Stimulated activated CD8-positive, alpha-beta memory T cell treated with anti-CD3 and anti-CD28 coated beads, Interleukin-12 subunit alpha, Interleukin-12 subunit beta, amount 100 ng/mL, for 24 hours (primary cell): ENCODE measurements at regions not wholly inside any gene's neighbourhood (a gene's known extent, or its start where the extent isn't known, plus 50 kb on each side); places are given as distances from the start of the nearest gene placed in this dataset.

Experiments used
- DNase-seq: peaks from one replicate; pipeline ENCODE4 v3.0.0-alpha.2; 2020; ENCODE audit errors: extremely low read depth

GRCh38 chr2:129645335-129645734, 334.1 kb upstream of the RAB6C start:
- no peak for DNase-seq

- no peak for DNase-seq
Measured at GRCh38 chr2:129646107-129646506, 333.4 kb upstream of the RAB6C start.

GRCh38 chr2:129653246-129653645, 326.2 kb upstream of the RAB6C start:
- no peak for DNase-seq

GRCh38 chr2:129654331-129654730, 325.1 kb upstream of the RAB6C start:
- DNase-seq, result no peak

- no peak for DNase-seq
Measured at GRCh38 chr2:129656081-129656598, 323.3 kb upstream of the RAB6C start.

- no peak for DNase-seq
Measured at GRCh38 chr2:129658430-129658829, 321.0 kb upstream of the RAB6C start.

GRCh38 chr2:129661935-129662334, 317.5 kb upstream of the RAB6C start:
- no peak for DNase-seq

- no peak for DNase-seq
Measured at GRCh38 chr2:129667577-129667976, 311.9 kb upstream of the RAB6C start.

- DNase-seq, result no peak
Measured at GRCh38 chr2:129672521-129672920, 306.9 kb upstream of the RAB6C start.

GRCh38 chr2:129673234-129673633, 306.2 kb upstream of the RAB6C start:
- no peak for DNase-seq

- no peak for DNase-seq
Measured at GRCh38 chr2:129673847-129674711, 305.4 kb upstream of the RAB6C start.

GRCh38 chr2:129678751-129679150, 300.7 kb upstream of the RAB6C start:
- no peak for DNase-seq

- DNase-seq, result no peak
Measured at GRCh38 chr2:129681788-129682187, 297.7 kb upstream of the RAB6C start.

GRCh38 chr2:129689653-129690448, 289.6 kb upstream of the RAB6C start:
- no peak for DNase-seq

- no peak for DNase-seq
Measured at GRCh38 chr2:129695496-129695895, 284.0 kb upstream of the RAB6C start.

- DNase-seq, result no peak
Measured at GRCh38 chr2:129698593-129698992, 280.9 kb upstream of the RAB6C start.

GRCh38 chr2:129699781-129700573, 279.5 kb upstream of the RAB6C start:
- no peak for DNase-seq

- no peak for DNase-seq
Measured at GRCh38 chr2:129702416-129703176, 276.9 kb upstream of the RAB6C start.

- DNase-seq, result no peak
Measured at GRCh38 chr2:129705085-129705484, 274.4 kb upstream of the RAB6C start.

- DNase-seq, result no peak
Measured at GRCh38 chr2:129707800-129708199, 271.7 kb upstream of the RAB6C start.
